Nephron progenitor cell (in vitro differentiated cells): ENCODE measurements at regions not wholly inside any gene's neighbourhood (a gene's known extent, or its start where the extent isn't known, plus 50 kb on each side); places are given as distances from the start of the nearest gene placed in this dataset.
"Not testable (repeated sequence)": the region's sequence is repeated elsewhere in the genome, so short reads cannot be mapped to it uniquely, and the experiment has no call there.

Experiments used
- DNase-seq: peaks from one replicate; pipeline ENCODE4 v3.0.0; 2021
- H3K27ac Mint-ChIP-seq: 2 replicates; pipeline ENCODE4 v1.8.0; 2021; ENCODE audit warnings: mild to moderate bottlenecking, moderate library complexity, mixed read lengths
- H3K27me3 Mint-ChIP-seq: 2 replicates; pipeline ENCODE4 v1.8.0; 2021; ENCODE audit warnings: mild to moderate bottlenecking, low read depth, mixed read lengths; ENCODE audit not compliant: poor library complexity
- H3K36me3 Mint-ChIP-seq: 2 replicates; pipeline ENCODE4 v1.8.0; 2021; ENCODE audit warnings: low read depth, mixed read lengths
- H3K4me1 Mint-ChIP-seq: 2 replicates; pipeline ENCODE4 v1.8.0; 2021; ENCODE audit warnings: mixed read lengths
- H3K4me3 Mint-ChIP-seq: 2 replicates; pipeline ENCODE4 v1.8.0; 2021; ENCODE audit warnings: mild to moderate bottlenecking, moderate library complexity, mixed read lengths
- H3K9me3 Mint-ChIP-seq: 2 replicates; pipeline ENCODE4 v1.8.0; 2021; ENCODE audit warnings: mild to moderate bottlenecking, moderate library complexity, mixed read lengths
- TF ChIP-seq, protein P1 (sequence below): fragments of 200-600 bp; sonication (generic); IDR thresholded peaks from 2 replicates; pipeline ENCODE4 v1.5.0; 2021; ENCODE audit warnings: antibody characterized with exemption

- Mint-ChIP-seq H3K9me3 (peaks cover 26% of the 10 kb centered on the region), H3K27ac (no peak overlapping the region), H3K4me3 (no peak overlapping the region), H3K4me1 (no peaks in the 10 kb centered on the region), H3K27me3 (no peaks in the 10 kb centered on the region), H3K36me3 (no peaks in the 10 kb centered on the region)
- TF ChIP-seq, protein P1, sequence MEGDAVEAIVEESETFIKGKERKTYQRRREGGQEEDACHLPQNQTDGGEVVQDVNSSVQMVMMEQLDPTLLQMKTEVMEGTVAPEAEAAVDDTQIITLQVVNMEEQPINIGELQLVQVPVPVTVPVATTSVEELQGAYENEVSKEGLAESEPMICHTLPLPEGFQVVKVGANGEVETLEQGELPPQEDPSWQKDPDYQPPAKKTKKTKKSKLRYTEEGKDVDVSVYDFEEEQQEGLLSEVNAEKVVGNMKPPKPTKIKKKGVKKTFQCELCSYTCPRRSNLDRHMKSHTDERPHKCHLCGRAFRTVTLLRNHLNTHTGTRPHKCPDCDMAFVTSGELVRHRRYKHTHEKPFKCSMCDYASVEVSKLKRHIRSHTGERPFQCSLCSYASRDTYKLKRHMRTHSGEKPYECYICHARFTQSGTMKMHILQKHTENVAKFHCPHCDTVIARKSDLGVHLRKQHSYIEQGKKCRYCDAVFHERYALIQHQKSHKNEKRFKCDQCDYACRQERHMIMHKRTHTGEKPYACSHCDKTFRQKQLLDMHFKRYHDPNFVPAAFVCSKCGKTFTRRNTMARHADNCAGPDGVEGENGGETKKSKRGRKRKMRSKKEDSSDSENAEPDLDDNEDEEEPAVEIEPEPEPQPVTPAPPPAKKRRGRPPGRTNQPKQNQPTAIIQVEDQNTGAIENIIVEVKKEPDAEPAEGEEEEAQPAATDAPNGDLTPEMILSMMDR, result no peak
- DNase-seq, result no peak
Measured at GRCh38 chr3:74393426-74393825, 221.0 kb downstream of the CNTN3 start.

DNA sequence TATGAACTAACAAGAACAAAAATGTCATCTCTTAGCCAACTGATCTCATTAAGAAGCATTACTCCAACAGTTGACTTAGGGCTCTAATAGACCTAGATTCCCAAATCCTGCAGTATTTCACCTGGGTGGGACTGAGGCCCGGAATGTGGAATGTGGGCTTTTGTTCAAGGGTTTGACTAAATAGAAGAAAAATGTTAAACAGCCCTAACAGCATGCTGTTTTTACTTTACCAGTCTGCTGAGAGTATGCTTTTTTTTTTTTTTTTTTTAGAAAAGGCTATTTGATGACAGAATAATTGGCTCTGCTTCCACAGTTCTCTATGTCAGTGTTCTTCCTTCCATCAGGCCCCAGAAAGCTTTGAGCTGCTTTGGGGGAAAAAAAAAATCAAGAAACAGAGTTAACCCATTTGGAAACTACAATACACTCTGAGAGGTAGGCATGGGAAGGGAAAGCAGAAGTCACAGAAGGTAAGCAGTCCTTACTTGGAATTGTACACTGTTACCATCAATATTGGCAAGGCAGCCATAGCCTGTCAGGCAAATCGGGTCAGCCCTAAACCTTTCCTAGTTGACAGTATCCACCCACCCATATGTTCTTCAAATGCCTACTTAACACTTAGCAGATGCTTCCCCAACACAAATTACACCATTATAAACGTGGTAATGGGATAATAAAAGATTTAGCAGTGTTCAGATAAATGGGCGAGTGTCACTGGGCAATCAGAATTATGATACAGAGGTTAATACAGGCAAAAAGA, 224.2 kb downstream of the CNTN3 start:
- Mint-ChIP-seq H3K9me3 (peaks cover 3% of the 10 kb centered on the region), H3K27ac (no peak overlapping the region), H3K36me3 (no peaks in the 10 kb centered on the region), H3K4me3 (no peak overlapping the region), H3K4me1 (no peaks in the 10 kb centered on the region), H3K27me3 (no peaks in the 10 kb centered on the region)
- DNase-seq, result no peak
- TF ChIP-seq, protein P1, result no peak

DNA sequence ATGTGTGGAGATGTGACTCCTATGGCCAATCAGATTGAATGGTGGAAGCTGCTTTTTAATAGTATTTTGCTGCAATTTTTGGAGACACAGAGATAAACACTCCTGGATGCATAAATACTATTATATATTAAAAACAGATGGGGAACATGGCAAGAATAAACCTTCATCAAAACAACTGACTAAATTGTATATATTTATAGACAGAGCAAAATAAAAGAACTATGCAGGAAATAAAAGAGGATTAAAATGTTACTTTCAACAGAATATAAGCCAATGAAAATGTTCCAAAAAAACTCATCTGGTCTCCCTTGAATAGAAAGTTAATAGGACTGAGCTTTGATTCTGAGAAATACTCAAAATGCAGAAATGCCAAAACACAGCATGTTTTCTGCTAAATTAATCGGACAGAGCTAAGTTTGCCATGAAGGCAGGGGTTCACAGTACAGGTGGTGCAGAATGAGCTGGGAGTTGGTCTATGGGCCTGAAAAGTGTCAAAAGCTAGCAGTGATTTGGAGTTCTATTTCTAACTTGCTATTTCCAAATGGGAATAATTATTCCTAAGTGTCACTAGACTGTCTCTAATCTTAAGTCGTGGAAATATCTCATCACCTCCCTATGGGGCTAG, 227.2 kb downstream of the CNTN3 start:
- Mint-ChIP-seq H3K4me1 (no peaks in the 10 kb centered on the region), H3K36me3 (no peaks in the 10 kb centered on the region), H3K4me3 (no peak overlapping the region), H3K27ac (no peak overlapping the region), H3K27me3 (peaks cover 4% of the 10 kb centered on the region), H3K9me3 (no peaks in the 10 kb centered on the region)
- DNase-seq, result no peak
- TF ChIP-seq, protein P1, result no peak

DNA sequence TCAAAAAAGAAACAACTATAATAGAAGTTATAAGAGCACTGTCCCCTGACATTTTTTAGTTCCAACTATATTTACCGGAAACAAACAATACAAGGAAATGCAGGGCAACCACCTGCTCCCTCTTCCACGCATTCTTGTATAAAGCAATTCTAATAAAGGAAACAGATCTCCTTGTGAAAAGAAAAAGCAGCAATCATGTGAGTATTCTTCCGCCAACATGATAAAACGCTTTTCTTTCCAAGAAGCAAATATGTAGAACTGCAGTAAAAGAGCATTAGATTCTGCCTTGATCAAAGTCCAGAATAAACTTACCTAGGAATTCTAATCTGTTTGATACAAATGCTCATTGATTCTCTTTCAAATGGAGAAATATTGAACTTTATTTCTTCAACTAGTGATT, 230.3 kb downstream of the CNTN3 start:
- no peaks in the 10 kb centered on the region for H3K4me1 Mint-ChIP-seq
- no peak overlapping the region for H3K27ac Mint-ChIP-seq
- H3K27me3 Mint-ChIP-seq, result peaks cover 4% of the 10 kb centered on the region
- TF ChIP-seq, protein P1, result no peak
- no peak for DNase-seq
- no peaks in the 10 kb centered on the region for H3K36me3 Mint-ChIP-seq
- H3K9me3 Mint-ChIP-seq, result no peaks in the 10 kb centered on the region
- no peak overlapping the region for H3K4me3 Mint-ChIP-seq

- Mint-ChIP-seq H3K27ac (no peak overlapping the region), H3K36me3 (no peaks in the 10 kb centered on the region), H3K9me3 (peaks cover 10% of the 10 kb centered on the region), H3K27me3 (peaks cover 6% of the 10 kb centered on the region), H3K4me3 (no peak overlapping the region), H3K4me1 (no peaks in the 10 kb centered on the region)
- TF ChIP-seq, protein P1, result no peak
- no peak for DNase-seq
Measured at GRCh38 chr3:74377669-74378068, 236.8 kb downstream of the CNTN3 start.

DNA sequence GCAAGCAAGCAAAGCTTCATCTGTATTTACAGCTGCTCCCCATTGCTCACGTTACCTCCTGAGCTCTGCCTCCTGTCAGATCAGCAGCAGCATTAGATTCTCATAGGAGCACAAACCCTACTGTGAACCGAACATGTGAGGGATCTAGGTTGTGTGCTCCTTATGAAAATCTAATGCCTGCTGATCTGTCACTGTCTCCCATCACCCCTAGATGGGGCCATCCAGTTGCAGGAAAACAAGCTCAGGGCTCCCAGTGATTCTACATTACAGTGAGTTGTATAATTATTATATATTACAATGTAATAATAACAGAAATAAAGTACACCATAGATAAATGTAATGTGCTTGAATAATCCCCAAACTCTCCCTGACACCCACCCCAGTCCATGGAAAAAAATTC, 238.1 kb downstream of the CNTN3 start:
- H3K36me3 Mint-ChIP-seq, H3K27ac Mint-ChIP-seq, DNase-seq, H3K27me3 Mint-ChIP-seq, H3K4me3 Mint-ChIP-seq, H3K4me1 Mint-ChIP-seq: not testable (repeated sequence)
- H3K9me3 Mint-ChIP-seq, result peaks cover 10% of the 10 kb centered on the region
